ENCODE measurements at regions not wholly inside any gene's neighbourhood (a gene's known extent, or its start where the extent isn't known, plus 50 kb on each side); places are given as distances from the start of the nearest gene placed in this dataset.
A peak's percentile ranks its signal among the peaks of the same experiment; 100 is the strongest.

GRCh38 chr21:35195232-35195631 is 146.1 kb upstream of the RUNX1 start:
- Mint-ChIP-seq H3K4me3 (ENCODE audit: unreplicated experiment) (no peak overlapping the region), H3K27me3 (ENCODE audit: insufficient read depth, unreplicated experiment) (no peaks in the 10 kb centered on the region), H3K4me1 (ENCODE audit: insufficient read depth, unreplicated experiment) (peaks cover 29% of the 10 kb centered on the region), H3K27ac (ENCODE audit: low read depth, unreplicated experiment) (no peak overlapping the region), H3K9me3 (ENCODE audit: unreplicated experiment) (peaks cover 9% of the 10 kb centered on the region), H3K36me3 (ENCODE audit: insufficient read depth, unreplicated experiment) (no peaks in the 10 kb centered on the region)
- intact Hi-C loops (cut with micrococcal nuclease): no loop called here
- ChIA-PET CTCF (no interaction called here), POLR2A (no interaction called here)
- no TSS peak for BruUV-seq (replicated peaks)
- TF ChIP-seq, protein P1, sequence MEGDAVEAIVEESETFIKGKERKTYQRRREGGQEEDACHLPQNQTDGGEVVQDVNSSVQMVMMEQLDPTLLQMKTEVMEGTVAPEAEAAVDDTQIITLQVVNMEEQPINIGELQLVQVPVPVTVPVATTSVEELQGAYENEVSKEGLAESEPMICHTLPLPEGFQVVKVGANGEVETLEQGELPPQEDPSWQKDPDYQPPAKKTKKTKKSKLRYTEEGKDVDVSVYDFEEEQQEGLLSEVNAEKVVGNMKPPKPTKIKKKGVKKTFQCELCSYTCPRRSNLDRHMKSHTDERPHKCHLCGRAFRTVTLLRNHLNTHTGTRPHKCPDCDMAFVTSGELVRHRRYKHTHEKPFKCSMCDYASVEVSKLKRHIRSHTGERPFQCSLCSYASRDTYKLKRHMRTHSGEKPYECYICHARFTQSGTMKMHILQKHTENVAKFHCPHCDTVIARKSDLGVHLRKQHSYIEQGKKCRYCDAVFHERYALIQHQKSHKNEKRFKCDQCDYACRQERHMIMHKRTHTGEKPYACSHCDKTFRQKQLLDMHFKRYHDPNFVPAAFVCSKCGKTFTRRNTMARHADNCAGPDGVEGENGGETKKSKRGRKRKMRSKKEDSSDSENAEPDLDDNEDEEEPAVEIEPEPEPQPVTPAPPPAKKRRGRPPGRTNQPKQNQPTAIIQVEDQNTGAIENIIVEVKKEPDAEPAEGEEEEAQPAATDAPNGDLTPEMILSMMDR (IDR thresholded peaks at IDR 0.05; ENCODE audit: unreplicated experiment): no peak
- no peak for DNase-seq (ENCODE audit: unreplicated experiment)

DNA sequence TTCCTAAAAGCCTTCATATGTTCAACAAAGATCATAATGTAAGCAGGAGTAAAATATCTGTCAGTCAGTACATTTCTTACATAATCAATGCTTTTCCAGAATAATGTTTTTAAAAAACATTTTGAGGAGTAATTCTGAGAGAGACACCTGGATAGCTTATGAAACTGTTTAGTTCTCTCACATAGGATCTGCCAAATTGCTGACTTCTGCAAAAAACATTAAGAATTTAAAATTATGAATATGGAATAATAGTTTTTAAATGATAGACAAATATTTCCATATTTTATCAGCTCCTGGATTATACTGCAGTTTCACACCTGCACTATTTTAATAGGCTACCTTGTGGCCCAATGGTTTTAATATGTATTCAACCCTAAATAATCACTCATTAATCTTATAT is 142.7 kb upstream of the RUNX1 start:
- CTCF ChIA-PET: interaction anchor here (0.6 to 0.7 kb wide), 2 partner anchors 16 to 106 kb away, joined by 3 read pairs; no protein-coding TSS in a partner anchor
- peaks cover 12% of the 10 kb centered on the region for H3K4me1 Mint-ChIP-seq (ENCODE audit: insufficient read depth, unreplicated experiment)
- BruUV-seq (replicated peaks): no TSS peak
- POLR2A ChIA-PET: interaction anchor here (0.7 to 1.5 kb wide), 7 partner anchors 9 to 298 kb away, joined by 3 to 4 read pairs (median 3); no protein-coding TSS in a partner anchor
- H3K27ac Mint-ChIP-seq (ENCODE audit: low read depth, unreplicated experiment): no peak overlapping the region
- intact Hi-C loops (cut with micrococcal nuclease): no loop called here
- no peaks in the 10 kb centered on the region for H3K27me3 Mint-ChIP-seq (ENCODE audit: insufficient read depth, unreplicated experiment)
- no peak overlapping the region for H3K4me3 Mint-ChIP-seq (ENCODE audit: unreplicated experiment)
- TF ChIP-seq, protein P1 (IDR thresholded peaks at IDR 0.05; ENCODE audit: unreplicated experiment): no peak
- H3K36me3 Mint-ChIP-seq (ENCODE audit: insufficient read depth, unreplicated experiment): no peaks in the 10 kb centered on the region
- H3K9me3 Mint-ChIP-seq (ENCODE audit: unreplicated experiment): peaks cover 9% of the 10 kb centered on the region
- DNase-seq (ENCODE audit: unreplicated experiment): no peak

GRCh38 chr21:35191128-35191527 is 142.0 kb upstream of the RUNX1 start:
- Mint-ChIP-seq H3K27me3 (ENCODE audit: insufficient read depth, unreplicated experiment) (no peaks in the 10 kb centered on the region), H3K4me3 (ENCODE audit: unreplicated experiment) (no peak overlapping the region), H3K27ac (ENCODE audit: low read depth, unreplicated experiment) (no peak overlapping the region), H3K9me3 (ENCODE audit: unreplicated experiment) (peaks cover 9% of the 10 kb centered on the region), H3K4me1 (ENCODE audit: insufficient read depth, unreplicated experiment) (peaks cover 12% of the 10 kb centered on the region), H3K36me3 (ENCODE audit: insufficient read depth, unreplicated experiment) (no peaks in the 10 kb centered on the region)
- DNase-seq (ENCODE audit: unreplicated experiment): no peak
- ChIA-PET CTCF (interaction anchor here (0.6 kb wide), 3 partner anchors 9 to 50 kb away, joined by 3 read pairs; no protein-coding TSS in a partner anchor), POLR2A (interaction anchor here (0.7 to 1.5 kb wide), 8 partner anchors 9 to 390 kb away, joined by 3 to 4 read pairs (median 3); no protein-coding TSS in a partner anchor)
- intact Hi-C loops (cut with micrococcal nuclease): no loop called here
- BruUV-seq (replicated peaks): no TSS peak
- TF ChIP-seq, protein P1 (IDR thresholded peaks at IDR 0.05; ENCODE audit: unreplicated experiment): no peak

DNA sequence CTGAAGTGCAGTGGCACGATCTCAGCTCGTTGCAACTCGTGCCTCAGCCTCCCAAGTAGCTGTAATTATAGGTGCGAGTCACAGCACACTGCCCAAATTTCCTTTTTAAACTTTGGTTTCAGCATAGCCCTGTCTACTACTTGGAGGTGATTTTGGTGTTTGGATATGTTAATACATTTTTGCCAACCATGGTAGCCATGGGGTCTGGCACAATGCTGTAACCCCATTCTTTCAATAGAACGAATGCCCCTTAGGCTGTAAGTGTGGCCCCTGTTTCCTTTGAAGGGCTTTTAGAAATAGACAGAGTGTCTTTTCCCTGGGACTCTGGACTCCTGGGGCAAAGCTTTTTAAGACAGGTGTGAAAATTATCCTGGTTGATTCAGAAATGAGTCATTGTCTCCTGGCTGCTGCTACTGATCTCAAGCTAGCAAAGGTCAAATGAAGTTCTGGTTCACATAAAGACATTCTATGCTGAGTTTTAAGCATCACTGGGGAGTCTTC is 141.1 kb upstream of the RUNX1 start:
- Mint-ChIP-seq H3K36me3 (ENCODE audit: insufficient read depth, unreplicated experiment) (no peaks in the 10 kb centered on the region), H3K27ac (ENCODE audit: low read depth, unreplicated experiment) (no peak overlapping the region), H3K4me3 (ENCODE audit: unreplicated experiment) (no peak overlapping the region), H3K9me3 (ENCODE audit: unreplicated experiment) (peaks cover 8% of the 10 kb centered on the region), H3K27me3 (ENCODE audit: insufficient read depth, unreplicated experiment) (no peaks in the 10 kb centered on the region), H3K4me1 (ENCODE audit: insufficient read depth, unreplicated experiment) (peaks cover 11% of the 10 kb centered on the region)
- no TSS peak for BruUV-seq (replicated peaks)
- TF ChIP-seq, protein P1 (IDR thresholded peaks at IDR 0.05; ENCODE audit: unreplicated experiment): no peak
- ChIA-PET POLR2A (interaction anchor here (0.8 to 1.7 kb wide), 2 partner anchors 20 to 26 kb away, joined by 3 read pairs; no protein-coding TSS in a partner anchor), CTCF (no interaction called here)
- intact Hi-C loops (cut with micrococcal nuclease): no loop called here
- peak; percentile 69 for DNase-seq (ENCODE audit: unreplicated experiment)

Measured in MCF 10A (cell line).